ENCODE measurements at regions not wholly inside any gene's neighbourhood (a gene's known extent, or its start where the extent isn't known, plus 50 kb on each side); places are given as distances from the start of the nearest gene placed in this dataset.

DNA sequence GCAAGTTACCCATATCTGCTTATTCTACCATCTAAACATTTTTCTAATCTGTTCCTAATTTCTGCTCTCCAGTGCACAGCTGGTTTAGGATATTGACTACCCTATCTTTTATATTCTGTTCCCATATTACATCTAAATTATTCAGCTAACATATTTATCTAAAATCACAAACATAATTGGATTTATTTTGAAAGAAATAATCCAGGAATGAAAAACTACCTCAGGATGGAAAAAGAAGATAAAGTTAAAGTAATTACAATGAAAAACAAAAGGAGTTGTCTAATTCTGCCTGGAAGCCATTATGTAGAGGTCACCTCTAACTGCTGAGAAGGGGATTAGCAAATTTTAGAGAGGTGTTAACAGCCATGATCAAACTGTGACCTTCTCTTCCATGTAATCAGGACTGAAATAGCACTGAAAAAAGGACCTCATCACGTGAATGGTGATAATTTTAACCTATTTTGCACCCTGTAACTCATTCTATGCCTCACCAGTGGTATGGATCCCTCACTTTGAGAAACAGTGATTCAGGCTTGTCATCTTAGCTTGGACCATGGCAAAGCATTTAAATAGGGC, 653.3 kb downstream of the CDH11 start:
- no peaks in the 10 kb centered on the region for H3K27me3 Mint-ChIP-seq
- H3K9me3 Mint-ChIP-seq: peaks cover 0 to 39% (median 30%) of the 10 kb centered on the region in 8 donors
- no peaks in the 10 kb centered on the region for H3K4me1 Mint-ChIP-seq
- DNase-seq: no peak
- no peak overlapping the region for H3K4me3 ChIP-seq (ENCODE audit: low read length in 2 of 2)
- no peak overlapping the region for H3K4me3 Mint-ChIP-seq
- H3K27ac Mint-ChIP-seq: no peak overlapping the region
- intact Hi-C loops (cut with micrococcal nuclease): no loop called here
- H3K27ac ChIP-seq (ENCODE audit: low read depth, low read length): no peak overlapping the region
- H3K27me3 ChIP-seq (ENCODE audit: insufficient read depth, low read length): no peaks in the 10 kb centered on the region
- no peaks in the 10 kb centered on the region for H3K4me1 ChIP-seq (ENCODE audit: insufficient read depth, low read length)
- ChIA-PET POLR2A (ENCODE audit: partially characterized antibody) (no interaction called here), CTCF (ENCODE audit: partially characterized antibody) (no interaction called here)
- H3K9me3 ChIP-seq (ENCODE audit: control insufficient read depth in 1 of 2, low read length in 2 of 2): no peaks in the 10 kb centered on the region
- no peaks in the 10 kb centered on the region for H3K36me3 ChIP-seq (ENCODE audit: insufficient read depth, low read length)
- H3K36me3 Mint-ChIP-seq: no peaks in the 10 kb centered on the region

DNA sequence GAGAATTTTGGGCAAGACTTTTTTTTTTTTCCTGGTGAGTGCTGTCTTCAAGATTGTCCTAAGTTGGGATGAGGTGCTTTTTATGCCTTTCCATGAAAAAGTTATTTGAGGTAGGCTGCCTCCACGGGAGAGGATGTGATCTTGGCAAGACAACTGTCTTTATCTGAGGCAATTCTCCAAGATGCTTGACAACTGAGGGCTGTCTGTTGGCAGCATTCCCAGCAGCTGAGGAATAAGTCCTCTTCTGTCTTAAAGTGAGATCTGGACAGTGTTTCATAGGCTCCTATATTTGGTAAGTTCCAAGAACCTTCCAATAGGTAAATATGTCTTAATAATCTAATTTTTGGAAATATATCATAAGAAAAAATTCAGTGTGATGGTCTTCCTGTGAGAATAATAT, 662.0 kb downstream of the CDH11 start:
- POLR2A ChIA-PET (ENCODE audit: partially characterized antibody): no interaction called here
- no peaks in the 10 kb centered on the region for H3K27me3 ChIP-seq (ENCODE audit: insufficient read depth, low read length)
- H3K9me3 ChIP-seq (ENCODE audit: control insufficient read depth in 1 of 2, low read length in 2 of 2): no peaks in the 10 kb centered on the region
- H3K4me1 ChIP-seq (ENCODE audit: insufficient read depth, low read length): no peaks in the 10 kb centered on the region
- Mint-ChIP-seq H3K27me3 (no peaks in the 10 kb centered on the region), H3K4me3 (no peak overlapping the region), H3K4me1 (no peaks in the 10 kb centered on the region), H3K36me3 (no peaks in the 10 kb centered on the region), H3K27ac (no peak overlapping the region), H3K9me3 (peaks cover 5 to 54% (median 15%) of the 10 kb centered on the region in 8 donors)
- CTCF ChIA-PET (ENCODE audit: partially characterized antibody): no interaction called here
- no peaks in the 10 kb centered on the region for H3K36me3 ChIP-seq (ENCODE audit: insufficient read depth, low read length)
- DNase-seq: no peak
- intact Hi-C loops (cut with micrococcal nuclease): no loop called here
- no peak overlapping the region for H3K27ac ChIP-seq (ENCODE audit: low read depth, low read length)
- H3K4me3 ChIP-seq (ENCODE audit: low read length in 2 of 2): no peak overlapping the region

DNA sequence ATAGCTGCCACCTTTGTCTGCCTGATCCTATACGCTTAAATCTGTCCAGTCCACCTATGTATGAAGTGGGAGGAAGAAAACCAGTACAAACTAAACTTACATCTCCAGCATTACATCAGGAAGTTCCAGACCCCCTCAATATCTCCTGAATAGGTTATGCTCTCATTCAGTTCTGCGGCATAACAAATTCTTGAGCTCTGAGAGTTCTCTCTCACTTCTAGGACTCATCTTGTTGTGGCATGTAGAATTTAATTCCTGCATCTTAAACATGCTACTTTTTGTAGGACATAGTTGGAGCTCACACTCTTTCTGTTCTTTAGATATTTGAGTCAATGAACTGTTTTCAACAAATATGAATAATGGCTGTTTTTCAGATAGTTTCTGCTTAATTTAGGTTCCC, 662.5 kb downstream of the CDH11 start:
- Mint-ChIP-seq H3K9me3 (peaks cover 5 to 54% (median 14%) of the 10 kb centered on the region in 8 donors), H3K27me3 (no peaks in the 10 kb centered on the region), H3K36me3 (no peaks in the 10 kb centered on the region), H3K4me1 (no peaks in the 10 kb centered on the region), H3K27ac (no peak overlapping the region), H3K4me3 (no peak overlapping the region)
- DNase-seq: no peak
- intact Hi-C loops (cut with micrococcal nuclease): no loop called here
- POLR2A ChIA-PET (ENCODE audit: partially characterized antibody): no interaction called here
- H3K9me3 ChIP-seq (ENCODE audit: control insufficient read depth in 1 of 2, low read length in 2 of 2): no peaks in the 10 kb centered on the region
- H3K27me3 ChIP-seq (ENCODE audit: insufficient read depth, low read length): no peaks in the 10 kb centered on the region
- CTCF ChIA-PET (ENCODE audit: partially characterized antibody): no interaction called here
- H3K4me3 ChIP-seq (ENCODE audit: low read length in 2 of 2): no peak overlapping the region
- no peaks in the 10 kb centered on the region for H3K4me1 ChIP-seq (ENCODE audit: insufficient read depth, low read length)
- H3K36me3 ChIP-seq (ENCODE audit: insufficient read depth, low read length): no peaks in the 10 kb centered on the region
- no peak overlapping the region for H3K27ac ChIP-seq (ENCODE audit: low read depth, low read length)

DNA sequence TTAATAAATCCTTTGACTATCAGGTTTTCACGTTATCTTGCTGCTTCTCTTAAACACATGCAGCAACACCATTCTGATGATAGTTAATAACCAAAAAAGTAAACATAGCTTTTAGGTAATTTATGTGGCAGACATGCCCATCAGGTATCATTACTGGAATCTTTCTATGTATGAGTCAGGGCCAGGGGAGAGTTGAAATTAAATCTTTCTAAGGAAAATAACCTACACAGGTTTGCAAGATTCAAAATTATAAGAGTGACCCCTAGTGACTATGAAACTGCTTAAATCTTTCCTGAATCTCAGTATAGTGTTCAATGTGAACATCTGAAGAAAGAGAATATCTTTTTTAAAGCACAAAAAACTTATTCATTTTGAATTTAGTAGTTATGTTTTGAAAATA, 666.6 kb downstream of the CDH11 start:
- Mint-ChIP-seq H3K4me1 (no peaks in the 10 kb centered on the region), H3K36me3 (no peaks in the 10 kb centered on the region), H3K27ac (no peak overlapping the region), H3K9me3 (peaks cover 2 to 41% (median 16%) of the 10 kb centered on the region in 8 donors), H3K4me3 (no peak overlapping the region), H3K27me3 (no peaks in the 10 kb centered on the region)
- H3K27ac ChIP-seq (ENCODE audit: low read depth, low read length): no peak overlapping the region
- no peaks in the 10 kb centered on the region for H3K9me3 ChIP-seq (ENCODE audit: control insufficient read depth in 1 of 2, low read length in 2 of 2)
- CTCF ChIA-PET (ENCODE audit: partially characterized antibody): no interaction called here
- DNase-seq: no peak
- H3K36me3 ChIP-seq (ENCODE audit: insufficient read depth, low read length): no peaks in the 10 kb centered on the region
- POLR2A ChIA-PET (ENCODE audit: partially characterized antibody): no interaction called here
- H3K4me3 ChIP-seq (ENCODE audit: low read length in 2 of 2): no peak overlapping the region
- H3K27me3 ChIP-seq (ENCODE audit: insufficient read depth, low read length): no peaks in the 10 kb centered on the region
- intact Hi-C loops (cut with micrococcal nuclease): no loop called here
- no peaks in the 10 kb centered on the region for H3K4me1 ChIP-seq (ENCODE audit: insufficient read depth, low read length)

DNA sequence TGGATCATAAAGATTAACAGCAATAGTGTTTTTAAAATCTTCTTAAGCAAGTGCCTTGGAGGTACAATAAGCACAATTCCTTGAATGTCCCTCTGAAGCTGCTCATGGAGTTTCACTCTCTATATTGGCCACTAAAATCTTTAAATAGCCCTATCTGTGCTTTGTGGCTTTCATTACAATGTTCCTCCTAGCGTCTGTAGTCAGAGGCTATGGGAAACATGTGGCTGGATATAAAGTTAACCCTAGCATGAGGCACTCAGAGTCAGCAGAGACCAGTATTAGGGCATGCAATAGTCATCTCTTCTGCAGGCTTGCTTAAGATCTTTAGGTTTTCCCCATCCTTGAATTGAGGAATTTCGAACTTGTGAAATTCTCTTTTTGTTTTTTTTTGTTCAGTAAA, 668.2 kb downstream of the CDH11 start:
- intact Hi-C loops (cut with micrococcal nuclease): no loop called here
- CTCF ChIA-PET (ENCODE audit: partially characterized antibody): no interaction called here
- H3K4me1 Mint-ChIP-seq: no peaks in the 10 kb centered on the region

DNA sequence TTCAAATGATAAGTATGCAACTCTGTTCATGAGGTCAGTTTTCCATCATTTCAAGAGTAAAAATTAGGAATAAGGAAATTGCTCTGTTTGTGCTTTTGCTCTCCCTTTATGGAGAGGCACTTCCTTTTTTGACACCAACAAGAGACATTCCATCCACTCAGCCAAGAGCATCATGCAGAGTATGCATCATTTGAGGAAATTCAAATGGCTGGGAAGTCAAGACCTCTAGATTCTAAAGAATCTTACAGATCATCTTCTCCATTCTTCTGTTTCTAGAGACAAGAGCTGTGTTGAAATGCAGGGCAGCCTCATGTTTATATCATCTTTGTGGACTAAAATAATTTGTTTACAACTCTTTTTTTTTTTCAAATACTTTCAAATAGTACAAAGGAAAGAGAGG, 669.4 kb downstream of the CDH11 start:
- H3K27ac ChIP-seq (ENCODE audit: low read depth, low read length): no peak overlapping the region
- Mint-ChIP-seq H3K36me3 (no peaks in the 10 kb centered on the region), H3K4me1 (no peaks in the 10 kb centered on the region), H3K9me3 (peaks cover 0 to 41% (median 11%) of the 10 kb centered on the region in 8 donors), H3K4me3 (no peak overlapping the region), H3K27me3 (no peaks in the 10 kb centered on the region), H3K27ac (no peak overlapping the region)
- H3K9me3 ChIP-seq (ENCODE audit: control insufficient read depth in 1 of 2, low read length in 2 of 2): no peaks in the 10 kb centered on the region
- H3K4me1 ChIP-seq (ENCODE audit: insufficient read depth, low read length): no peaks in the 10 kb centered on the region
- no peak overlapping the region for H3K4me3 ChIP-seq (ENCODE audit: low read length in 2 of 2)
- DNase-seq: no peak
- H3K27me3 ChIP-seq (ENCODE audit: insufficient read depth, low read length): no peaks in the 10 kb centered on the region
- POLR2A ChIA-PET (ENCODE audit: partially characterized antibody): no interaction called here
- intact Hi-C loops (cut with micrococcal nuclease): no loop called here
- no peaks in the 10 kb centered on the region for H3K36me3 ChIP-seq (ENCODE audit: insufficient read depth, low read length)
- CTCF ChIA-PET (ENCODE audit: partially characterized antibody): no interaction called here

More for the DNA sequence above, 668.2 kb downstream of the CDH11 start:
- Histone ChIP-seq H3K4me3 (ENCODE audit: low read length in 2 of 2) (no peak overlapping the region), H3K9me3 (ENCODE audit: control insufficient read depth in 1 of 2, low read length in 2 of 2) (no peaks in the 10 kb centered on the region), H3K27me3 (ENCODE audit: insufficient read depth, low read length) (no peaks in the 10 kb centered on the region), H3K36me3 (ENCODE audit: insufficient read depth, low read length) (no peaks in the 10 kb centered on the region), H3K27ac (ENCODE audit: low read depth, low read length) (no peak overlapping the region), H3K4me1 (ENCODE audit: insufficient read depth, low read length) (no peaks in the 10 kb centered on the region)
- DNase-seq: no peak
- Mint-ChIP-seq H3K36me3 (no peaks in the 10 kb centered on the region), H3K4me3 (no peak overlapping the region), H3K27ac (no peak overlapping the region), H3K9me3 (peaks cover 0 to 35% (median 7%) of the 10 kb centered on the region in 8 donors), H3K27me3 (no peaks in the 10 kb centered on the region)
- POLR2A ChIA-PET (ENCODE audit: partially characterized antibody): no interaction called here

DNA sequence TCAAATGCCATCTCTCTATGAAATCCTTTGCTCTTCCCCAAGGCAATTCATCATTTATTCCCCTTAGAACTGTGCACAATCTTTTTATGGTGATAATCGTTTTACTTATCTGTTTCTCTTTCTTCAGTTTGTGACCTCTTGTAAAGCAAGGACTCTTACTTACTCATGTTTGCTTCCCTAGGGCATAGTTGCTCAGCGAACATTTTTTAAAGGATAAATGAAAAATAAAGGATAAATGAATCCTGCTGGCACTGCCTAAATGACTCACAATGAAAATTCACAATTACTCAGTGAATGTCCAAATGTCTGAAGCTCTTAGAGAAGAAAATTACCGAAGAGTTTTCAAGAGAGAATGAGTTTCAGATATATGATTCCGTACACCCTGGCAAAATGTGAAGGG, 671.7 kb downstream of the CDH11 start:
- Mint-ChIP-seq H3K9me3 (peaks cover 0 to 40% (median 12%) of the 10 kb centered on the region in 8 donors), H3K4me1 (no peaks in the 10 kb centered on the region), H3K27me3 (no peaks in the 10 kb centered on the region), H3K36me3 (no peaks in the 10 kb centered on the region), H3K4me3 (no peak overlapping the region), H3K27ac (no peak overlapping the region)
- ChIA-PET CTCF (ENCODE audit: partially characterized antibody) (no interaction called here), POLR2A (ENCODE audit: partially characterized antibody) (no interaction called here)
- H3K27me3 ChIP-seq (ENCODE audit: insufficient read depth, low read length): no peaks in the 10 kb centered on the region
- no peaks in the 10 kb centered on the region for H3K9me3 ChIP-seq (ENCODE audit: control insufficient read depth in 1 of 2, low read length in 2 of 2)
- no peak overlapping the region for H3K4me3 ChIP-seq (ENCODE audit: low read length in 2 of 2)
- H3K27ac ChIP-seq (ENCODE audit: low read depth, low read length): no peak overlapping the region
- no peak for DNase-seq
- no peaks in the 10 kb centered on the region for H3K36me3 ChIP-seq (ENCODE audit: insufficient read depth, low read length)
- intact Hi-C loops (cut with micrococcal nuclease): no loop called here
- H3K4me1 ChIP-seq (ENCODE audit: insufficient read depth, low read length): no peaks in the 10 kb centered on the region

DNA sequence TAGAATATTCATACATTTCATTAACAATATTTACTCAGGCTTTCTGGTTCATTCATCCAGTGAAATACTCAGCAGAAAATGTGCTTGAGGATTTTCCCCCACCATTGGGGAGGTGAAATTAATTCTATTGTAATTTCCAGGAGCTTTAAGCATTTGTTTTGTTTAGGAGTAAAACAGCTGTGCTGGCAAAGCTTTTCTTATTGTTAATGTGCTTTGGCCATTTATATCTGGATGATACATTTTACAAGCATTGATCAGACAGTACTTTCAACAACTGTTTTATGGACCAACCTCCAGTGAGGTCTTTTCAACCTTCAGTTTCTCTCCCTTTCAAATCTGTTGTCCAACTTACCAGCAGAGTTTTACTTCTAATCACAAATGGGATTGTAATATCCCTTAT, 672.4 kb downstream of the CDH11 start:
- Mint-ChIP-seq H3K9me3 (peaks cover 0 to 37% (median 12%) of the 10 kb centered on the region in 8 donors), H3K27ac (no peak overlapping the region), H3K4me3 (no peak overlapping the region), H3K27me3 (no peaks in the 10 kb centered on the region), H3K4me1 (no peaks in the 10 kb centered on the region), H3K36me3 (no peaks in the 10 kb centered on the region)
- CTCF ChIA-PET (ENCODE audit: partially characterized antibody): no interaction called here
- no peak for DNase-seq
- H3K4me3 ChIP-seq (ENCODE audit: low read length in 2 of 2): no peak overlapping the region
- H3K4me1 ChIP-seq (ENCODE audit: insufficient read depth, low read length): no peaks in the 10 kb centered on the region
- H3K9me3 ChIP-seq (ENCODE audit: control insufficient read depth in 1 of 2, low read length in 2 of 2): no peaks in the 10 kb centered on the region
- POLR2A ChIA-PET (ENCODE audit: partially characterized antibody): no interaction called here
- no peaks in the 10 kb centered on the region for H3K27me3 ChIP-seq (ENCODE audit: insufficient read depth, low read length)
- intact Hi-C loops (cut with micrococcal nuclease): no loop called here
- no peaks in the 10 kb centered on the region for H3K36me3 ChIP-seq (ENCODE audit: insufficient read depth, low read length)
- no peak overlapping the region for H3K27ac ChIP-seq (ENCODE audit: low read depth, low read length)
